GM19467 (cell line): ENCODE measurements at regions not wholly inside any gene's neighbourhood (a gene's known extent, or its start where the extent isn't known, plus 50 kb on each side); places are given as distances from the start of the nearest gene placed in this dataset.
"Not testable (repeated sequence)": the region's sequence is repeated elsewhere in the genome, so short reads cannot be mapped to it uniquely, and the experiment has no call there.

Source experiments
- ATAC-seq: cut with Tn5 transposase; IDR thresholded peaks from one replicate; pipeline ENCODE4 v1.9.1; 2021; ENCODE audit warnings: mild to moderate bottlenecking, moderate library complexity; ENCODE audit not compliant: unreplicated experiment

DNA sequence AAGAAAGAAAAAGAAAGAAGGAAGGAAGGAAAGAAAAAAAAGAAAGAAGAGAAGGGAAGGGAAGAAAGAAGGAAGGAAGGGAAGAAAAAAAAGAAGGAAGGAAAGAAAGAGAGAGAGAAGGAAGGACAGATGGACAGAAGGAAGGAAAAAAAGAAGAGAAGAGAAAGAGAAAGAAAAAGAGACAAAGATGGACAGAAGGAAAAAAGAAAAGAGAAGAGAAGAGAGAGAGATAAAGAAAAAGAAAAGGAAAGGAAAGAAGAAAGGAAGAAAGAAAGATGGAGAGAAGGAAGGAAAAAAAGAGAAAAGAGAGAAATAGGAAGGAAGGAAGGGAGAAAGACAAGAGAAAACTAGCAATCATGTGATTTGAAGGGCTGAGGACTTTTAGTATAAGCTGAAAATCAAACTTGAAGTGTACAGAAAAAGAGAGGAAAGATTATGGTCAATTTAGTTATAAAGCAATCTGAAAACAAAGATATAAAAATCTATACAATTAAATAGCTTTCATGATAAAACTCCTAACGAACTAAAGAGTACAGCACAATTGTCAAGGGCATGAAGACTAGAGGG, 115.3 kb downstream of the LTN1 start:
- no peak for ATAC-seq

DNA sequence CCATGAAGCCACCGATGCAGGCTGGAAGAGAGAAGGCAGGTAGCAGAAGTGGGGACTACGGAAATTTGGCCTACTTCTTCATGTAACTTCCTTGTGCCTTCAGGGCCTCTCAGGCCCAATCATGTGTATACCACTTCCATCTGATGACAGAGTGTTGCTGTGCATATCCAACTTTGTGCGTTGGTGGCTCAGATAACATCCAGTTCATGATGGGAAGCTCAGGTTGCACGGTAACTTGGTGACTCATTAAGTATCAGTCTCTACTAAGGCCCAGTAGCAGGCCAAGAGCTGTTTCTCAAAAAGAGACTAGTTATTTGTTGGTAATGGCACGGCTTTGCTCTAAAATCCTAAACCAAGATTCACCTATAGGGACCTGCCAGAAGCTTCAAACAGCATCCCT, 117.6 kb downstream of the LTN1 start:
- no peak for ATAC-seq

DNA sequence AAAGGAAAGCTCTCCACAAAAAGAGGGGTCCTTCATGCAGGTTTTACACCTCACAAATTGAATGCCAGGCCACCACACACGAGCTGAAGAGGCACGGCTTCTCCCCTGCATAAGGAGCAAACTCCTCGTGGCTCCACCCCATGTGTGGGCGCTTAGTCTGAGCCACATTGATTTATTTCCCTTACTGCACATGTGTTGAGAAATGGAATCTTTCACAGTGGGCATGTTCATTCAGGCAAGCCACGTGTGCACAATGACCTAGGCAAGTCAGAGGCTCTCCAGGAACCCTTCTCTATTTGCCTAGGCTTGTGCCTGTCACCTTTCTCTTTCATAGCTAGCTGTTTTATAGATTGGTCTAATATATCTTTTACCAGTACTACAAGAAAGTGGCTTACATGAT, 120.5 kb downstream of the LTN1 start:
- no peak for ATAC-seq

DNA sequence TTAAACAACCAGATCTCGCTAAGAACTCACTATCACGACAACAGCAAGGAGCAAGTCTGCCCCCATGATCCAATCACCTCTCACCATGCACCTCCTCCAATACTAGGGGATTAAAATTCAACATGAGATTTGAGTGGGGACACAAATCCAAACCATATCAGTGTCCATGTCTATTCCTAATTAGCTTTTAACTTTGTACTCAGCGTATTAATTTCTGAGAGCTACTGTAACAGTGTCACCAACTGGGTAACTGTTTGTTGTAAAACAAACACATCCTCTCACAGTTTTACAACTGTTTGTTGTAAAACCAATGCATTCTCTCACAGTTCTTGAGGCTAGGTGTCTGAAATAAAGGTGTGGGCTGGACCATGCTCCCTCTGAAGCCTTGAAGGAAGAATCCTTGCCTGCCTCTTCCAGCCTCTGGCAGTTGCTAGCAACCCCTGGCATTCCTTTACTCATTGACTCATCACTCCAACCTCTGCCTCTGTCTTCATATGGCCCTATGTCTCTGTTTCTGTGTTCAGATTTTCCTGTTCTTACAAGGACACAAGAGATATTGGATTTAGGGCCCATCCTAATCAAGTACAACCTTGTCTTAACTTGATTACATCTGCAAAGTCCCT, 121.2 kb downstream of the LTN1 start:
- ATAC-seq: no peak

DNA sequence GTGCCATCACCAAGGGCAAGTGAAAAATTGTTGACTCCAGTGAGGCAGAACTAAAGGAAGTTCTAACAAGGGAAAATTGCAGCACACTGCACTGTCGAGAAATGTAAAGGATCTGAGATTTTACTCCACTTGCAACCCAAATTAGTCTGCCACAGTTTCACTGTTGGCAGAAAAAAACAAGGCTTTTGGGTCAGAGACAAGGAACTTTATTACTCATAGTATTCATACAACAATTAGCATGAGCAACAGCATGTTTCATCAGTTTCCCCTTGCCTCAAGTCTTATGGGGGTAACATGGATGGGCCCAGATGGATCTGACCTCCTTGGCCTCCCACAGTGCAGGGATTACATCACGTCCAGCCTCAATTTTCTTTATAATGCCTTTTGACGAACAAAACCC, 125.3 kb downstream of the LTN1 start:
- ATAC-seq: no peak

DNA sequence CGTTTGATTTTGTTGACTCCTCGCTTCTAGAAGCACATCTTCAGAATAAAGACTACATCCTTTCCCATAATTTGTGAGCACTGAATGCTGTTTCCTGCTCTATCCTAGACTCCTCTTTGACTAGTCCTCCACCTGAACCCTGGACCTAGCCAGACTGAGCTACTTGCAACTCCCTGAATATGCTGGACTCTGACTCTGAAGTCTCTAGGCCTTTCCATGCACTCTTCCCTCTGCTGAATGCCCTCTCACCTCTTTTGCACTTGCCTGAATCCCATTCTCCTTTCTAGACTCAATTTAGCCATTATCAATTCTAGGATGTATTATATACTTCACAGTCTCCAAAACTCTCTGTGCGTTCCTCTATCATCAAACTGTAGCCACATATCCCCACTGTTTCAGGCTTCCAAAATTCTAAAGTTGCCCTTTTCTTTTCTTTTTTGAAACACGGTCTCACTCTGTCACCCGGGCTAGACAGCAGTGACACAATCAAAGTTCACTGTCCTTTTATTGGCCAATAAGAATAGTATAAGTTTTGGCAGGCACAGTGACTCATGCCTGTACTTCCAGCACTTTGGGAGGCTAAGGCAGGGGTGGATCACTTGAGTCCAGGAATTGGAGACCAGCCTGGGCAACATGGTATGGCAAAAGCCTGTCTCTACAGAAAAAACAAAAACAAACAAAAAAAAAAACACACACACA, 127.0 kb downstream of the LTN1 start:
- no peak for ATAC-seq

DNA sequence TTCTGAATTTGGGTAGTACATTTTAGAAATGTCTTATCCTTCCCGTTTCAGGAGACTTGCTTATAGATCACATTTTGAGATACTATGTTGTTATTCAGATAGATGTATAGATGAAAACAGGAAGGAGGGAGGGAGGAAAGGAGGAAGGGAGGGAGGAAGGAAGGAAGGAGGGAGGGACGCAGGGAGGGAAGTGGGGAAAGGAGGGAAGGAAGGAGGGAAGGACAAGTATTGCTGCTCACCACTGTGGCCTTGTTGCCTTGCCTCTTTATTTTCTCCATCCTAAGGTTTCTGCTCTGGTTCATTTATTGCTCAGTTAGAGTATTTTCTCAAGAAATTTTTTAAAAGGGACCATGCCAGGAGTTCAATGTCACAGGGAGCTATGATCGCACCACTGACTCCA, 134.3 kb downstream of the LTN1 start:
- ATAC-seq: no peak

DNA sequence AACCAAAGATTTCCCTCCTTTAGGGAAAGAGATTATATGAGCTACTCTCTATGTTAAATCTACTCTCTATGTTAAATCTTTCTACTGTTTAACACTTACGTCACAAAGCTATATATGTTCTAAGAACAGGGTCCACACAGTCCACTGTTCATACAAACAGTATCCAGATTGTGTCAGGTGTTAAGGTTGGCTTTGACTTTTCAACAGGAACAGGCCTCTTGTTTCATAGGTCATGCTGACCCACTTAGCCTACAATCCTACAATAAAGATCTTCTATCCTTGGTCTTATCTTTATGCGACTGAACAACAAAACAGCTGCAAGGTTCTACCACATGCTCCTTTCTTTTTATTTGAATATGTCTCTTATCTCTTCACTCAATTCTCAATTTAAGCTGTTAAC, 134.9 kb downstream of the LTN1 start:
- ATAC-seq: no peak

DNA sequence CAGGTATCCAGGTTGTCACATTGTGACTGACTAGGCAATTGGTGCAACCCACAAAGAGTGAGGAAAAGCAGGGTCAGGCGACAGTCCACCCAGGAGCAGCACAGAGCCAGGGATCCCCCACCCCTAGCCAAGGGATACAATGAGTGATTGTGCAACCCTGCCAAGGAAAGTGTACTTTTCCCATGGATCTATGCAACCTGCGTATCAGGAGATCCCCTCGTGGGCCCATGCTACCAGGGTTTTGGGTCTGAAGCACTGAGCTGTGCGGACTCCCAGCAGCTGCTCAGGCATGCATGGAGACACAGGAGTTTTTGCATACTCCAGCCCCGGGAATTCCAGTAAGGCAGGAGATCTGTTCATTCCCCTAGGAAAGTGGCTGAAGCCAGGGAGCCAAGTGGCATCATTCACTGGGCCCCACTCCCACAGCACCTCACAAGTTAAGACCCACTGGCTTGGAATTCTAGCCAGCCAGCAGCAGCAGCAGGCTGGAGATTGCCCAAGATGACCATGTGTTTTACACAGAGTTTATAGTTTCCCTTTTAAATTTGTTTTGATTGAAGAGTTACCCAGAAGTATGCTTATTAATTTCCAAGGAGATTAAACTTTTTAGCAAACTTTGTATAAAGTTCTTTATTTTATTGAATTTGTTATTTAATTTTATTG, 136.0 kb downstream of the LTN1 start:
- ATAC-seq: no peak

DNA sequence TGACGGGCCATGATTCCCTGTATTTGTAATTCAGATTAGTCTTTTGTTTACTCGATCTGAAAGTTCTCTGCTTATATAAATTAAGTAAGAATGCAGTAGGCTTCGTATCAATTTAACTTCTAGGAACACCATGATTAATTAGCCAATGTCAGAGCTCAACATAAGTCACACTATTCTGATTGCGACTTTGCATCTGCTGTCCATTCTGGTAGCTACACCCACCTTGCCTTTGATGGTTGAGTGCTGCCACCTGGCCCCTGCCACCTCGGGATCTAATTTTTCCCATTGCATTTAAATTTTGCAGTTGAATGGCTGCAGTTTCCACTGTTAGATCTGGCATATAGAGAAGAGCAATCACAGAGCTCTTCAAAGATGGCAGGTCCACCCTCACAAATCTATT, 140.0 kb downstream of the LTN1 start:
- ATAC-seq: no peak

DNA sequence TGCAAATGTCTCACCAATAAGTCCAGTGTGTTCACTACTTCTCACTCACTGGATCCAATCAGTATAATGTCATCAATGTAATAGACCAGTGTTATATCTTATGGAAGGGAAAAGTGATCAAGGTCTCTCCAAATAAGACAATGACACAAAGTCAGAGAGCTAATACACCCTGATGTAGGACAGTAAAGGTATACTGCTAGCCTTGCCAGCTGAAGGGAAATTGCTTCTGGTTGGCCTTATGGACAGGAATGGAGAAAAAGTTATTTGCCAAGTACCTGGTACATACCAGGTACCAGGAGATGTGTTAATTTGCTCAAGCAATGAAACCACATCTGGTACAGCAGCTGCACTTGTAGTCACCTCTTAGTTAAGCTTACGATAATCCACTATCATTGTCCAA, 141.0 kb downstream of the LTN1 start:
- no peak for ATAC-seq

DNA sequence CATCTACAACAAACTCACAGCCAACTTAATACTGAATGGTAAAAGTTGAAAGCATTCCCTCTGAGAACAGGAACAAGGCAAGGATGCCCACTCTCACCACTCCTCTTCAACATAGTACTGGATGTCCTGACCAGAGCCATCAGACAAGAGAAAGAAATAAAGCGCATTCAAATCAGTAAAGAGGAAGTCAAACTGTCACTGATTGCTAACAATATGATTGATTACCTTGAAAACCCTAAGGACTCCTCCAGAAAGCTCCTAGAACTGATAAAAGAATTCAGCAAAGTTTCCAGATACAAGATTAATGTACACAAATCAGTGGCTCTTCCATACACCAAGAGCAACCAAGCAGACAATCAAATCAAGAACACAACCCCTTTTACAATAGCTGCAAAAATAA, 153.4 kb downstream of the LTN1 start:
- ATAC-seq: not testable (repeated sequence)

DNA sequence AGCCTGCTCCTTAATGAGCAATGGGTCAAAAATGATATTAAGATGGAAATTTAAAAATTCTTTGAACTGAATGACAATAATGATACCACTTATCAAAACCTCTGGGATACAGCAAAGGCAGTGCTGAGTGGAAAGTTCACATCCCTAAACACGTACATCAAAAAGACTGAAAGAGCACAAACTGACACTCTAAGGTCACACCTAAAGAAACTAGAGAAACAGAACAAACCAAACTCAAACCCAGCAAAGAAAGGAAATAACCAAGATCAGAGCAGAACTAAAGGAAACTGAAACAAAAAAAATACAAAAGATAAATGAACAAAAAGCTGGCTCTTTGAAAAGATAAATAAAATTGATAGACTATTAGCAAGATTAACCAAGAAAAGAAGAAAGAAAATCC, 155.3 kb downstream of the LTN1 start:
- not testable (repeated sequence) for ATAC-seq

DNA sequence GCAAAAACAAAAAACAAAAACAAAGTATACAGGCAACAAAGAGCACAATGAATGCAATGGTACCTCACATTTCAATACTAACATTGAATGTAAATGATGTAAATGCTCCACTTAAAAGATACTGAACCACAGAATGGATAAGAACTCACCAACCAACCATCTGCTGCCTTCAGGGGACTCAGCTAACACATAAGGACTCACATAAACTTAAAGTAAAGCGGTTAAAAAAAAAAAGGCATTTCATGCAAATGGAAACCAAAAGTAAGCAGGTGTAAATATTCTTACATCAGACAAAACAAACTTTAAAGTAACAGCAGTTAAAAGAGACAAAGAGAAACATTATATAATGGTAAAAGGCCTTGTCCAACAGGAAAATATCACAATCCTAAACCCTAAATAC, 156.1 kb downstream of the LTN1 start:
- ATAC-seq: not testable (repeated sequence)

DNA sequence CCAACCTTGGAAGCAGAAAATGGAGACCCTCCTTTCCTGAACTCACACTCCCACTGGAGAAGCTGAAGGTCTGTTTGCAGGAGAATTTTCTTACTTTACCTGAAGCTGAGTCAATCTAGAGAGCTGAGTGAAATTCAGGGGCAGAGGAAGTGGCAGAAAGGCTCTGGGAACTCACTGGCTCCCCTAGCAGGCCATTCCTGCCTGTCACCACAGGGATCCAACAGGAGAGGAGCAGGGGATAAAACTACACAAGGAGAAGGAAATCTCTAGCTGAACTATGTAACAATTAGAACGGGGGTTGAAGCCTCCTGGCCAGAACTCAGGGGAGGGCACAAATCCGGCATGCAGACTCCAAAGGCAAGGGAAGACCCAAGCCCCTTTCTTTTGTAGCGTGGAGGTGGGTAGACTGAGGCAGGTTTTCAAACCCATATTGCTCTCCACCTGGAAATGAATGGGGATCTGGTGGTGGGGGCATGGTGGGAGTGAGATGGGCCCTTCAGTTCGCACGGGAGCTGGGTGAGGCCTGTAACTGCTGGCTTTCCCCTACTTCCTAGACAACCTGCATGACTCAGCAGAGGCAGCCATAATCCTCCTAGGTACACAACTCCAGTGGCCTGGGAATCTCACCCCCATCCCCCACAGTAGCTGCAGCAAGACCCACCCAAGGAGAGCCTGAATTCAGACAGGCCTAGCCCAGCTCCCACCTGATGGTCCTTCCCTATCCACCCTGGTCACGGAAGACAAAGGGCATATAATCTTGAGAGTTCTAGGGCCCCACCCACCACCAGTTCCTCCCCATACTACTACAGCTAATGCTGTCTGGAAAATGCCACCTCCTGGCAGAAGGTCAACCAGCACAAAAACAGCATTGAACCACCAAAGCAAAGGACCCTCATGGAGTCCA, 158.1 kb downstream of the LTN1 start:
- no peak for ATAC-seq

DNA sequence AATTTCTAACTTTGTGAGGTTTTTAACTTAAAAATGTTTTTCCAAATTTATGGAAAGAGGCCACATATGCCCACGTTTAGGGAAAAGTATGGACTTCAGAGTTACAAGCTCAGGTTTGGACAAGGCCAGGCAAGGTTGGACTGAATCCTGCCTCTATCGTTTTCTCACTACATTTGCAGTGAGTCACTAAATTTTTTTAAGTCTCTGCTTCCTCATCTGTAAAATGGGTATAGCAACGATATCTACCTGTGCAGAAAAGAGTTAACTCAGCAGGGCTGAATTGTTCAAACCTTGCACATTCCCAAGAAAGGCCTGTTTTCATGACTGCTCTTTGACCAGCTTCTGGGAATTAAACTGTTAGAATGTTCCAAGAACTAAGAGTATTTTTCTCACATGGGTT, 159.1 kb downstream of the LTN1 start:
- ATAC-seq: no peak

DNA sequence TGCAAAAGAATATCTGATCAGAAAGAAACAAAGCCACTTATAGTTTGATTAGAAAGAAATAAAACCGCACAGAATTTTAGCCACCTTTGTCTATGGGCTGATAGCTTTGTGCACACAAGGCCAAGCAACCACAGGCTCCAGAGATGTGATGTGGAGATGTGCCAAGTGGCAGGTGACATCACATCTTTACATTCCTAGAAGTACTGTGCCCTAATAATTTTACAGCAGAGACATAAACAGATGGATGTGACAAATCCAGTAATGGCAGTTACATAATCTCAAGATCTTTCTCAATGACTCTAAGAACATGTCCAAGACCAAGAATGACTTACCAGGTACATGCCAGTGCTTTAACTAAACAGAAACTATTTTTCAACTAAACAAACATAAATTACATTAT, 159.5 kb downstream of the LTN1 start:
- no peak for ATAC-seq

DNA sequence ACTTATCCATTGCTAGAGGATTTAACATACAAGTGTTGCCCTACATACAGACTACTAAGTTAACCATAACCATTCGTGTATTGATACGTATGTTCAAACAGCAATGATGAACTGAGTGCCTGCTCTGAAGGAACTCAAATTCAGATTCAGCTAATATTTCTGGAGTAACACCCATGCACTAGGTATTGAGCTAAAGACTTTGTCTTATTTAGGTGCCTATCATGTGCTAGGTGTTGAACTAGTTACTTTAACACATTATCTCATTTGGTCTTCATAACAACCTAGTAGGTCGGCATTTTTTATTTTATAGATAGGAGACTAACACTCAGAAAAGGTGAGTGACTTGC, 160.0 kb downstream of the LTN1 start:
- no peak for ATAC-seq

DNA sequence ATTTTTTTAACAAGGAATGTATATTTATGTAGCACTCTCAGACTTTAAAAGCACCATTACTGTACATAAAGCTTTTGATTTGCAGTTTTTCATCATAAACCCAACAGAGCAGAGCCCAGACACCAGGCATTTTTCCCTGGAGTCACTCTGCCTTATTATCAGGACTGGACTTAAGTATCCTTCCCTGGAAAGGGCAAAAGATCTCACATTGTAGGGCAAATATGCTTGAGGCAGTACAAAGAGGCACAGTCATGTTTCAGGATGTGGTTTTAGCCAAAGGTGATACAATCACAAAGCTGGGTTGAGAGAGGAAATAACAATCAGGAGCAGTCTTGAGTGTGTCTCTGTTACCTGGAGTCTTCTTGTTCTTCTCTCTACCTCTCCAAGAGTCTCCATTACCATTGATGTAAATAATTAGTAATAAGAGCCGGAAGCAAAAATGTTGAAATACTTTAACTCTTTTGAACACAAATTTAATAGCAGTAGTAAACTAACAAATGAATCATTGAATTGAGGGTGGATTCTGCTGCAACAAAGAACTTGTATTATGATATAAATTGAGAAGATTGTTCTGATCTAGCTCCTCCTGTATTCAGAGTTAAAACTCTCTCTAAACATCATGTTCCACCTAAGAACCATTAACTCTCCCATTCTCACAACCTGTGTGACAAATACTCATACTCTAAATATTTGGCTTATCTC, 160.5 kb downstream of the LTN1 start:
- ATAC-seq: no peak

DNA sequence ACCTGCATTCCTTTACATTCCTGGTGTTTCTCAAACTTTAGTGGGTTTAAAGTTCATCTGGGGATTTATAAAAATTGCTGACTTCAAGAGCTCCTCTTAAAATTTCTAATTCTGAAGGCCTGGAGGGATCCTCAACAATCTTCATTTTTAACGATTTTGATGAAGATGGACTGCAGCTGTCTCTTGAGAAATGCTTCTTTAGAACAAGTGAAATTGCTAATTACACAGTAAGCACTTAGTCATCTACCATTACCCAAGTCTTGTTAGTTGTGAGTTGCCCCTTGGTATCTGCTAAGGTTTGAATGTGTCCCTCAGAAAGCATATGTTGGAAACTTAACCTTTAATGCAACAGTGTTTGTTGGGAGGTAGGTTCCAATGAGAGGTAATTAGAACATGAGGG, 163.7 kb downstream of the LTN1 start:
- no peak for ATAC-seq

DNA sequence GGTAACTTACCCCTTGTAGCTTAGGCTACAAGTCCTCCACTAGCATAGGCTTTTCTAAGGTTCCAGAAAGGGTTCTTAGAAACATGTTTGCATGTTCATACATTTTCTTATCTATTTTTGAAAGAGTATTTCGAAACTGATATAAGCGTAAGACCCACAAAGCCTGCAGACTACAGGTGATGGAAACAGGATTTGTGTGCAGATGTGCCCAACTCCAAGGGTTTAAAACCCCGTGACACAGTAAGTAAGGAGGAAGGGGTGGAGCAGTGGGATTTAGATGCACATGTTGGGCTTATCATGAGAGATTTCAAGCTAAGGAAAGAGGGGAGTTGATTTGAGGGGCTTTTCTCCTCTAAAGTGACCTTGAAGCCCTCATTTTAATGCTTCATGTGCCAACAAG, 164.7 kb downstream of the LTN1 start:
- ATAC-seq: no peak
